Muscle layer of colon (tissue), 2 donors: ENCODE measurements at regions not wholly inside any gene's neighbourhood (a gene's known extent, or its start where the extent isn't known, plus 50 kb on each side); places are given as distances from the start of the nearest gene placed in this dataset.

Experiments used
- H3K27ac ChIP-seq: one replicate; pipeline ENCODE4 v1.7.0; 2013; ENCODE audit warnings: low read depth, mild to moderate bottlenecking, low read length, moderate library complexity
- H3K27me3 ChIP-seq, 2 donors: one replicate each; pipeline ENCODE4 v1.7.0; 2013; ENCODE audit warnings: low read length in 2 of 2, mild to moderate bottlenecking in 2 of 2; ENCODE audit not compliant: insufficient read depth in 2 of 2, control insufficient read depth in 1 of 2
- H3K36me3 ChIP-seq: one replicate; pipeline ENCODE4 v1.7.0; 2013; ENCODE audit warnings: mild to moderate bottlenecking, low read length; ENCODE audit not compliant: insufficient read depth
- H3K4me1 ChIP-seq: one replicate; pipeline ENCODE4 v1.7.0; 2013; ENCODE audit warnings: mild to moderate bottlenecking, low read length; ENCODE audit not compliant: insufficient read depth
- H3K4me3 ChIP-seq, 2 donors: one replicate each; pipeline ENCODE4 v1.7.0; 2013; ENCODE audit warnings: low read length in 2 of 2, low read depth in 1 of 2, mild to moderate bottlenecking in 1 of 2, moderate library complexity in 1 of 2
- H3K9ac ChIP-seq: one replicate; pipeline ENCODE4 v1.7.0; 2013; ENCODE audit warnings: low read length
- H3K9me3 ChIP-seq: one replicate; pipeline ENCODE4 v1.7.0; 2013; ENCODE audit warnings: mild to moderate bottlenecking, low read length
- donor health status: abdominal sarcoma.
- donor health status: Adenocarcinoma of cecum.

DNA sequence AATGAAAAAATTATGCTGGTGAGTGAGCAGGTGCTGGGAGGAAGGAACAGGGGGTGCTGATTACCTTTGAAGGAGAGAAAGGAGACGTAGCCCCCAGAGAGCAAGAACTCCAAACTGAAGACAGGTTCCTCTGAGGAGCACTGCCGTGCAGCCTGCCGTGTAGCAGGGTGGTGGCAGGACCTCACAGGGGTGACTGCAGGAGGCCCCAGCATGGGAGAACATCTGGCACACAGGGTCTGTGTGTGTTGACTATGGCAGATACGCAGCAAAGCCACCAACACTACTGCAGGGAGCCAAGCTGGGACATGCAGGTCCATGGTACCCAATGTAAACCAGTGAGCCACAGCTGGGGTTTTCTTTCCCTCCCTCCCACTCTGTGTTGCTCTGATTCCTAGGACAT is 192.1 kb upstream of the PDE1C start:
- Histone ChIP-seq H3K36me3 (no peaks in the 10 kb centered on the region), H3K9me3 (no peaks in the 10 kb centered on the region), H3K27ac (no peak overlapping the region), H3K9ac (no peak overlapping the region), H3K4me3 (no peak overlapping the region), H3K4me1 (no peaks in the 10 kb centered on the region), H3K27me3 (no peaks in the 10 kb centered on the region)

DNA sequence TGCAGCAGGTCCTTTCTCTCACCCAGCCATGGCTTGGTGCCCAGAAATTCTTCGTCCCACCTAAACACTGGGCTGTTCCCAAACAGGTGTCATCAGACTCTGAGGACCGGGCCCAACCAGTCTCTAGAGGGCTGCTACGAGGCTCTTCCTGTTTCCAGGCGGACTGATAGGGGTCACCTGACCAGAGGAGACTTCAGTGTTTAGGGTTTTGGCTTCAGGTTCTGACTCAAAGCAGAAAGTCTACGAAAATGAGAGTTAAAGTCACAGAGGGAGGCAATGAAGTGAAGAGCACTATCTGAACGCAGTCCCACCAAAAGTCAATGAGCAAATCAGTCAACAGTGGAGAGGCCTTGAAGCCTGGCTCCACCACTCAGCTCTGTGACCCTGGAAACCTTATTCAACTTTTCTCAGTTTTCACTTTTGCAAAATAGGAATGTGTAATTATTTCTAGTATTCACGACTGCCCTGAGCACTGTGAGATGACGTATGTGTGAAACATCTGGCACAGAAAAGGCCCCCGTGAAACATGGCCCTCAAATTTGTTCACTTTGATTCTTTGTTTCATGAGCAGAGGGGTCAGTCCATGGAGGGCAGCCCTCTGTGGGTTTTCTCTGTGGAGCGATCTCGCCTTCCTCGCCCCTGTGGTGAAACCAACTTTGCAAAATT is 189.9 kb upstream of the PDE1C start:
- Histone ChIP-seq H3K27ac (no peak overlapping the region), H3K9me3 (no peaks in the 10 kb centered on the region), H3K4me1 (peaks cover 7% of the 10 kb centered on the region), H3K4me3 (no peak overlapping the region), H3K9ac (no peak overlapping the region), H3K27me3 (no peaks in the 10 kb centered on the region), H3K36me3 (no peaks in the 10 kb centered on the region)

DNA sequence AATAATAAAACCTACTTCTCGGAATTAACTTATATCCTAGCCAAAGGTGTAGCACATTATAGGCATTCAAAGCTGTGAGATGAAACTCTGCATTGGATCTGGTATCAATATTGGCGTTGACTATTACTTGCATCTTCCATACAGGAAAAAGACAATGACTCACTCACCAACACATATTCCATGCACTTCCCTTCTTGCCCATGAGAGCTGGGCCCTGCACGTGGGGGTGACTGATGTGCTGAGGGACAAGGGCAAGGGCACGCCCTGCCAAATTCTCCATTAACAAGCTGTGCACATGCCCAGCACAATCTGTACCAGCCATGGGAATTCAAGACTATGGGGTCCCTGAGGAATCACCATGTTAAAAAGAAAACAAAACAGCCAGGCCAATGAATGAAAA is 188.1 kb upstream of the PDE1C start:
- H3K9ac ChIP-seq, result no peak overlapping the region
- H3K4me1 ChIP-seq, result peaks cover 9% of the 10 kb centered on the region
- H3K27ac ChIP-seq, result no peak overlapping the region
- no peak overlapping the region for H3K4me3 ChIP-seq
- no peaks in the 10 kb centered on the region for H3K27me3 ChIP-seq
- no peaks in the 10 kb centered on the region for H3K9me3 ChIP-seq
- no peaks in the 10 kb centered on the region for H3K36me3 ChIP-seq

DNA sequence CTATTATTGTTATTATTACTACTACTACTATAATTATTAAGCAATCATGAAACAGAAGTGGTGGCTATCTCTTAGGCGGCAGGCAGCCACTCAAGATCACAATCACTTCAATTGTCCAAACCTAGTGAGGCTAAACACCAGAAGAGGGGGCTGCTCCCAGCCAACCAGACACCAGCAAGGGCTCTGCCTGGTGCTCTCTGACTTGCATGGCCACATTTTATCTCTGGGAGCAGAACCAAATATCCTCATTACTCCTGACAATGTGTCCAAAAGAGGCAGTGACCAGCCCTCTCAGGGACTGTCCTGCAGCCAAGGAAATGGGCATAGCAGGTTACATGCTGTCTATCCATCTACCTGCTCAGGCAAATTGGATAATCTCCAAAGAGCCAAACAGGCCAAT is 187.4 kb upstream of the PDE1C start:
- no peak overlapping the region for H3K9ac ChIP-seq
- no peak overlapping the region for H3K27ac ChIP-seq
- no peaks in the 10 kb centered on the region for H3K9me3 ChIP-seq
- no peak overlapping the region for H3K4me3 ChIP-seq
- H3K4me1 ChIP-seq, result peaks cover 9% of the 10 kb centered on the region
- no peaks in the 10 kb centered on the region for H3K27me3 ChIP-seq
- H3K36me3 ChIP-seq, result no peaks in the 10 kb centered on the region

DNA sequence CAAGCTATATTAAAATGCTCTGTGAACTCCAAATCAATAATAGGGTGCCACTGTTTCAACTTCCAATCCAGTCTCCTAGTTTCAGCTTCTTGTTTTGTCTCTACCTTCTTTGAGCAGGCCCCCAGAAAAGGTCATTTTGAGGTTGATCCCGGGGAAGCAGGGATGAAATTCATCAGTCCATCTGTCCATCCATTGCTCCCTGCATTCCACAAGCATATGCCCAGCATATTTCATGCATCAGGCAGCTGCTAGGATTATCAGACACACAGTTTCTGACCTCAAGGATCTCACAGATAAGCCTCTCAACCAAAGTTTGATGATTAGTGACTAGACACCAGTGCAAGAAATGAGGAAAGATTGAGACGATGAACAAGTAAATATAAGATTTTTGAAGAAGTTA is 186.6 kb upstream of the PDE1C start:
- H3K36me3 ChIP-seq, result no peaks in the 10 kb centered on the region
- H3K27me3 ChIP-seq, result no peaks in the 10 kb centered on the region
- H3K9ac ChIP-seq, result no peak overlapping the region
- H3K27ac ChIP-seq, result no peak overlapping the region
- H3K9me3 ChIP-seq, result no peaks in the 10 kb centered on the region
- no peak overlapping the region for H3K4me3 ChIP-seq
- peaks cover 9% of the 10 kb centered on the region for H3K4me1 ChIP-seq

DNA sequence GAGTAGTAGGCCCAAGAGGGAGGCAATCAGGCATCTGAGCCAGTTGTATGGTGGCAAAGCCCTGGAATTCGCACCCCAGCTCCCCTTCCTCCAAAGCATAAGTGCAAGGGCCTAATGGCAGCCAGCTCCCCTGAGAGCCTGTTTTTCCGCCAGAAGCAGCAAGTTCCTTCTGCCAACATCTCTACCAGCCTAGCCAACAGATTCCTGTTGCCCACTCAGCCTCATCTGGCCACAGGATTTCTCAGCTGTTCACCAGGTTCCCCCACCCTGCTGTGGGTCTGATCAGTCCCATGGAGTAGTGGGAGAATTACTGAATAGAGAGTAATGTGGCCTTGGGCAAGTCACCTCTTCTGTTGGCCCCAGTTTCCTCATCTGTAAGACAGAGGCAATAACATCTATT is 186.2 kb upstream of the PDE1C start:
- Histone ChIP-seq H3K36me3 (no peaks in the 10 kb centered on the region), H3K9ac (no peak overlapping the region), H3K27ac (no peak overlapping the region), H3K4me3 (no peak overlapping the region), H3K4me1 (peaks cover 9% of the 10 kb centered on the region), H3K27me3 (no peaks in the 10 kb centered on the region), H3K9me3 (no peaks in the 10 kb centered on the region)

DNA sequence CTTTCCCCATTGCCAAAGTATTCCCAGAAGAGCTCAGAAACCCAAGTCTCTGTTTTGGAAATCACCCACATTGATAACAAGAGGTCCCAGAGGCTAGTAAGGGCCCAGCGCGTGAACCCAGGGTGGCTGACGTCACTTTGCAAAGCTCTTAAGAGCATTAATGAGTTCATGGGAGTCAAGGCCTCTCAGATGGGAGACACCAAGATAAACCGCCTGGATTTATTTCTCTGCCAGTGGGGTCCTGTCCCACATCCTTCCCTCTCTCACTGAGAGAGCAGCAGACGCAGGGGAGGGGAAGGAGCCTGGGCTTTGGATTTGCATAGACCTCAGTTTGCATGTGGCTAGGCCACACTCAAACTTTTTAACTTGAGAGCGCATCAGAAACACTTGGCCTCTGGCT is 184.8 kb upstream of the PDE1C start:
- Histone ChIP-seq H3K36me3 (no peaks in the 10 kb centered on the region), H3K9ac (no peak overlapping the region), H3K9me3 (no peaks in the 10 kb centered on the region), H3K4me1 (peaks cover 9% of the 10 kb centered on the region), H3K27ac (no peak overlapping the region), H3K4me3 (no peak overlapping the region), H3K27me3 (no peaks in the 10 kb centered on the region)

DNA sequence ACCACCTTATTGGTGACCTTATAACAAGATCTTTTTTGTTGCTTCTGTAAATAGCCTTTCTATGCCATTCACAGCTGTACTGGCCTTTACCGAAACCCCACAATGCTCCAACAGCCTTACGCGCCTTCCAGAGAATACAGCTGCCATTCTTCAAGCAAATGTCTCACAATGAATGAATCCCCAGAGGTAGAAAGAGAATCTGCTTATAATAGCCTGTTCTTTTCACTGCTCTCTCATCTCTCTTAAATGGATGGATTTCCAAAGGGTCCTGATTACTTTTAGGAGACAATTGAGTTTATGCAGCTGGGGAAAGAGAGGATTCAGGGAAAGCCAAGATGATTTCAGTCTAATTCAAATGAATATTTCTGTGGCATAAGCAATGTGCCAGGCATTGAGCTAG is 183.1 kb upstream of the PDE1C start:
- Histone ChIP-seq H3K36me3 (no peaks in the 10 kb centered on the region), H3K4me1 (peaks cover 9% of the 10 kb centered on the region), H3K27me3 (no peaks in the 10 kb centered on the region), H3K4me3 (no peak overlapping the region), H3K27ac (no peak overlapping the region), H3K9me3 (no peaks in the 10 kb centered on the region), H3K9ac (no peak overlapping the region)

DNA sequence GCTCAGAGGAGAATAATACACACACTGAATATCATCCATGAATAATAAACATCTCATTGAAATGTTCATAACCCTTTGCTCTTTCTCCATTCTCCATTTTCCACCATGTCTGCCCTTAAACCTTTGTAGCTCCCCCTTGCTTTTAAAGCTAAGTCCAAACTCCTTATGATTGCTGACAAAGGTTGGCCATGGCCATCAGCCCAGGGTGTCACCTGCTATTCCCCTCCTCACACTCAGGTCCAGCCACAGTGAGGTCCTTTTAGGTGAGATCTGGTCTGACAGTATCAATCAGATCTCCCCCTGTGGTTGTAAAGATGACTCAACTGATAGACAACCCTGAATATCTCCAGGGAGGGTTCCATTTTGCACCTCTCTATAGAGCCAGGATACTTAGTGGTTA is 181.5 kb upstream of the PDE1C start:
- Histone ChIP-seq H3K27me3 (no peaks in the 10 kb centered on the region), H3K4me1 (peaks cover 9% of the 10 kb centered on the region)

DNA sequence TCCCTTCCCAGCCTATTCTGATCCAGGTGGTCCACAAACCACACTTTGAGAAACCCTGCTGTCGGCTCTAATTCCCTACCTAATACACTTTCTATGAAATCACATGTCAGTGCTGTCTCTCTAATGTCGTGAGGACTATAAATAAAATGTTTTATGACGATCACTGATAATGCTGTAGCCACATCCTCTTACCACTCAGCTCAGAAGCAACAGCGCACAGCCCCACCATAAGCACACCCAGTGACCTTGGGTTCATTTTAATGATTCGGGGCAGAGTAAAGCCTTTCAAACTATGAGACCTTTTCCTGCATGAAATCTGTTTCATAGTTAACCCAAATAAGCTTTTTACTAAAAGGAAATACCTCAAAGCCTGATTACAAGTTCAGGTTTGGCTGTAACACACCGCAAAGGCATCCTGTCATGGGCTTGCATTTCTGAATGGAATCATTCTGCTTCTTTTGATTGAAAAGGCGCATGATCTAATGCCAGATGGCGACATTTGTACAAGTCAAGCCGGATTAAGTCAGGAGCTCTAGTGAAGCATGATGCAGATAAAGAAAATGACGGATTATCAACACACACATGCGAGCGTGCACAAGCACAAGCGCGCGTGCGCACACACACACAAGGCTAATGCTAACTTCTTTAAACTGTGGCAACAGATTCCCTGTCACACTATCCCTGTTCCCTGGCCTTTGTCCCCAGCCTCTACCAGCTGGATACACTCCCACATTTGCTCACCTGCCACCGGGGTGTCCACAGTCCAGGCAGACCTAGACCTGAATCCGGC is 180.5 kb upstream of the PDE1C start:
- Histone ChIP-seq H3K9me3 (no peaks in the 10 kb centered on the region), H3K36me3 (no peaks in the 10 kb centered on the region), H3K27ac (no peak overlapping the region), H3K4me1 (peaks cover 7% of the 10 kb centered on the region), H3K4me3 (no peak overlapping the region), H3K27me3 (no peaks in the 10 kb centered on the region), H3K9ac (no peak overlapping the region)

More for the DNA sequence above, 181.5 kb upstream of the PDE1C start:
- no peaks in the 10 kb centered on the region for H3K9me3 ChIP-seq
- H3K27ac ChIP-seq, result no peak overlapping the region
- no peaks in the 10 kb centered on the region for H3K36me3 ChIP-seq
- no peak overlapping the region for H3K4me3 ChIP-seq
- no peak overlapping the region for H3K9ac ChIP-seq

DNA sequence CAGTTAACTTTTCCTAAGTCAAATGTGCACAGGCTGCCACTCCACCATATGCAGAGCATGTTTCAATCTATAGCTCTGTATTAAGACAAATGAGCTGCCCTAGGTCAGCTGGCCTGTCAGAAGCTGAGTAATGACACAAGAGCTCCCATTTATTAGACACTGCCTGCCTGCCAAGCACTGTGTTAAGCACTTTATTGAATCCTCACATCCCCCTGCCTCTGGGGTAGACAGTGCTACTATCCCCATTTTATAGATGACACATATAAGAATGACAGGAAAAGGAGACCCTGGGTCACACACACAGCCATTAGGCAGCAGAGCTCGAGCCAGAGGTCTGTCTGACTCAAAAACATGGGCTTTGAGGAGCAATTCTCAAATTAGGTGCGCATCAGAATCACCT is 179.8 kb upstream of the PDE1C start:
- Histone ChIP-seq H3K4me1 (peaks cover under 1% of the 10 kb centered on the region), H3K9me3 (no peaks in the 10 kb centered on the region), H3K9ac (no peak overlapping the region), H3K27ac (no peak overlapping the region), H3K36me3 (no peaks in the 10 kb centered on the region), H3K4me3 (no peak overlapping the region), H3K27me3 (no peaks in the 10 kb centered on the region)

DNA sequence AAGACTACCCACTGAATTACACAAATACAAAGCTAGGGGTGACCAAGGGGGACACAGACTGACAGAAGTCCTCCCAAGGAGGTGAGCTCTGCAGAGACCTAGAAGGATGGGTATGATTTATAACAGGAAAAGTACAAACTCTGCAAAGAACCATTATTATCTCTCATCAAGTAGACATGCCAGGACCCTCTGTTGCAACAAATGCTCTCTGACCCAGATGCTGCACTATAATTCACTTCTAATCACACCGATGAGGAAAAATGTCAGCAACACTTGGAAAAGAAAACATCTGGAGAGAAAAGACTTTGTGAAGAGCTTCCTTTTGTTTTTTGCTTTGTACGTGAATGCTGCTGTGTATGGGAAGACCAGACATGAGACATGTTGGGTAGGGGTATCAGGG is 178.3 kb upstream of the PDE1C start:
- no peaks in the 10 kb centered on the region for H3K9me3 ChIP-seq
- H3K27ac ChIP-seq, result no peak overlapping the region
- H3K27me3 ChIP-seq, result no peaks in the 10 kb centered on the region
- no peaks in the 10 kb centered on the region for H3K4me1 ChIP-seq
- no peak overlapping the region for H3K9ac ChIP-seq
- no peaks in the 10 kb centered on the region for H3K36me3 ChIP-seq
- no peak overlapping the region for H3K4me3 ChIP-seq
